Stimulated activated naive CD4-positive, alpha-beta T cell (primary cell): ENCODE measurements at regions not wholly inside any gene's neighbourhood (a gene's known extent, or its start where the extent isn't known, plus 50 kb on each side); places are given as distances from the start of the nearest gene placed in this dataset.
"Not testable (repeated sequence)": the region's sequence is repeated elsewhere in the genome, so short reads cannot be mapped to it uniquely, and the experiment has no call there.

Experiments used
- DNase-seq, 6 experiments: peaks; one replicate each; lab custom pipeline; 2025; lab: John Stamatoyannopoulos, UW

DNA sequence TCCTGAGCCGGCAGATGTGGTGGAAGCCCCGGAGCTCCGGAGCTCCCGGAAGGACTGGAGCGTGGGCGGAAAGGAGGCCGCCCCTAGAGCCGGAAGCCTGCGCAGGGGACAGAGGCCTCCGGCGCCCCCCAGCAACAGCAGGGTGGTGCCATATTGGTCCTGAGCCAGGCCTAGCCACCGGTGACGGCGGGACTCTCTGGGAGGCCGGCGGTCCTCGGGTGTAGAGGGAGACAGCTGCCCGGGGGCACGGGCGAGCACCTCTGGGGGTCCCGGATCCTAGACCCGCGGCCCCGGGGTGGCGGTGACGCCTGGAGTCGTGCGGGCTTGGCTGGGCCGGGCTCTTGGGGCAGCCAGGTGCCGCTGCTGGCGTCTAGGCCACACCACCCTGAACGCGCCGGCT is 1472.2 kb downstream of the FOXD4L5 start:
- not testable (repeated sequence) for DNase-seq

DNA sequence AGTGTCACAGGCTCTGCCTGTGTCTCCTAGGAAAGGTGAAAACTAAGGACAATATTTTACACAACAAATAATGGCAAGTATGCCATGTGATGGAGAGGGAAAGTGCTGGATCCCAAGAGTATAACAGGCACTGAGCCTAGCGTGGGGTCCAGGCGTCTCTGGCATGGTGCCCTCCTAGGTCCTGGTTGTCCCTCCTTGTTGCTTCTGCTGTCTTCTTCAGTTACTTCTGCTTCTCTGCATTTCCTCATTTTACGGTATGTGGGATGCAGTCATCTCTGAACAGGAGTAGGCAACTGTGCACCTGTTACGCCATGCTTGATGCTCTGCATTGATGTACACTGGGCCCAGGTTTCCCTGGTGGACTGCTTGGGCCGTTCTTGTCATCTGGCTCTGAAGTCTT is 1480.8 kb downstream of the FOXD4L5 start:
- DNase-seq: not testable (repeated sequence)

GRCh38 chr9:63794081-63794685 is 1490.8 kb downstream of the FOXD4L5 start:
- not testable (repeated sequence) for DNase-seq

GRCh38 chr9:63787454-63787853 is 1497.6 kb downstream of the FOXD4L5 start:
- DNase-seq: not testable (repeated sequence)

- not testable (repeated sequence) for DNase-seq
Observed at GRCh38 chr9:63785059-63785458, 1500.0 kb downstream of the FOXD4L5 start.

DNA sequence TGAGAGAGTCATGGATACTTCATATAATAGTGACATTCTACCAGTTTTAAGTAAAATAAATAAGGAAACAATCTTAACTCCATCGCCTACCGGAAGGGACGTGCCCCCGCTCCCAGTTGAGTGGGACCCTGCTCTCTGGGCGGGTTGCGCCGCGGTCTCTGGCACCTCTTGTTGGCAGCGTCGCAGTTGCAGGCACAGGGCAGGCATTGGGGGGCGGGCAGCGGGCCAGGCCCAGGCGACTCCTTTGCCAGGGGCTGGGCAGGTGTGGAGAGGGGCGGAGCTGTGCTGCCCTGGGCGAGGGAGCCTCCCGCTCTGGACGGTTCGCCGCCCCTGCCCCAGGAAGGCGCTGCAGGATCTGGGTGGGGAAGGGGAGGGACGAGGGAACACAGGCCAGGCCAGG is 1500.6 kb downstream of the FOXD4L5 start:
- DNase-seq: not testable (repeated sequence)

DNA sequence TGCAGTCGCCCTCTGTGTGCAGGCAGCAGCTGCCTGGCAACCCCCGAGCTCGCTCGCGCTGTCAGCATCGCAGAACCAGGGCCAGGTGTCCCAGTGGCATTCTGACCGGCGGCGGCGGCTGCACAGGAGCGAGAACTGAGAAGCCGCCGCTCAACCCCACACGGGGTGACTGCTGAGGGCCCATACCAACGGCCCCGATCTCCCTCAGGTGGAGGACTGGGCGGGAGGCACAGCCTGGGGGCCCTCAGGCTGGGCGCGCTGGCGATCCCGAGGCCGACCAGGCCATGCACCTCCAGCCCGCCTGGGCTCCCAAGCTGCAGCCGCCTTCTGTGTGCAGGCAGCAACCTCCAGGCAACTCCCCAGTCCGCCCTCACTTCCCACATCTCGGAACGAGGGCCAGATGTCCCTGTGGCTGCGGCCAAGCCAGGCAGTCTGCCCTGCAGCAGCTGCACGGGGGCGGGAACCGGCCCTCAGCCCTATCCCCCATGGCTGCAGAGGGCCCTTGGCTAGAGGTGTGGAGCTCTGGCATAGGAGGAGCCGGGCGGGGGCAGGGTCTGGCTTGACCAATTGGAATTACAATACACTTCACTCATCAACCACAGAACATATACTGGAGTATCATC is 1503.1 kb downstream of the FOXD4L5 start:
- DNase-seq: not testable (repeated sequence)

- not testable (repeated sequence) for DNase-seq
Observed at GRCh38 chr9:63781390-63781789, 1503.6 kb downstream of the FOXD4L5 start.

DNA sequence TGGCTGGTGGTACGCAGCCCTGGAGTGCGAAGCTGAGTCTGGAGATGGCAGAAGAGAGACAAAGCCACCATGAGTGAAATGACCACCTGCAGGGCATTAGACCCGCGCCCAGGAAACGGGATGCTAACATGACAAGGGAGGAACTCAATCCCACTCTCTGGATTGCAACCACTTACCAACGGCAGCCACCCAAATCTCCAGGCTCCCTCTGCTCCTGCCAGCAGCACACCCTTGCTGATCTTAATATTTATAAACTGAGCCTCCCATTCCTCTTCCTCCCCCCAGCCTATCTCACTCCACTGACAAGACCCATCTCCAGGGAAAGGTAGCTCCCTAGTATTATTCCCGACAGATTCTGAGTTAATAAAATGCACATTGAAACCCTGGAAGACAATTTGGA is 1508.8 kb downstream of the FOXD4L5 start:
- DNase-seq: not testable (repeated sequence)

DNA sequence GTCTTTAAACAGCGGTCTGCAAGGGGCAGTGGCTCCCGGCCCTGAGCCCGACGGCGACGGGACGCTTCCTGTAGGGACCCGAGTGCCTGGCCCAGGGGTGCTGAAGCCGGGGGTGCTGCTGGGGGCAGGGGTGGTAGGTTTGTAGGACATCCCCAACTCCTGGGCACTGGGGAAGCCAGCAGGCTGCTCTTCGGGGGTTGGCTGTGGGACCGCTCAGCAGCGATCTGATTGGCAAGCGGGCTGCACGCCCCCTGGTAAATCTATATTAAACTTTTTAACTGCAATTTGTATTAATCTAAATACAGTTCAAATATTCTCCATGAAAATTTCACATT is 1510.0 kb downstream of the FOXD4L5 start:
- DNase-seq: not testable (repeated sequence)

- DNase-seq: not testable (repeated sequence)
Observed at GRCh38 chr9:63774369-63775091, 1510.5 kb downstream of the FOXD4L5 start.

DNA sequence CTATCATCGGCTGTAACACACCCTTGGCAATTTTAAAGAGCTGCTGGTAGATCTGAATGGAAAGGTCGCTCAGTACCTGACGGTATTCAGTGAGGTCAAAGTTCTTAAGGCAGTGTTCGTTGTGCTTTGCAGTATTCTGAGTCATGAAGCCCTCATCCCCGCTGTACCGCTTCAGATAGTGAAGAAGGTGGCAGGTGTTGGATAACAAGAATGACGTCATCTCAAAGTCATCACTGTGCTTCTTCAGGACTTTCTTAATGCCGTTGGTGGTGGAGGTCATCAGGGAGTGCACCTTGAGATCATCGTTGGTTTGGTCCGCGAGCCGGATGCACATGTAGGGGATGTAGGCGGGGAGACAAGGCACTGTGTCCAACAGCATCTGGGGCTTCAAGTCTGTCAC is 1522.8 kb downstream of the FOXD4L5 start:
- not testable (repeated sequence) for DNase-seq

- DNase-seq: not testable (repeated sequence)
Observed at GRCh38 chr9:63729021-63729420, 1556.0 kb downstream of the FOXD4L5 start.

DNA sequence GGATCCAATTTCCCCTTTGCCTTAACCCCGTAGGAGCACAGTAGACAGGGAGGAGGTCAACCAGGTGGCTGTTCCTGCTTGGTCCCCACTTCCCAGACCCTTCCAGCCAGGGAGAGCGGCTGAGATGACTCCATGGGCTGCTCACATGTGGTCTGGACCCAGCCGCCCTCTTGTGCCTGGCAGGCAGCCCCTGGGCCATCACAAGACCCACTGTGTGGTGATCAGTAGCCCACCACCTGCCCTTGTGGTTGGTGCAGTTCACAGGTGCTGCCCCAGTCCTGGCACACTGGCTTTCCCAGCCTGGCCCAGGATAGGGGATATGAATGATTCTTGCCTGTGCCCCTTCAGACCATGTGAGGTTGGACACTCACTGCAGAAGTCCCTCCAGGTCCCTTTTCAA is 1556.7 kb downstream of the FOXD4L5 start:
- DNase-seq: no peak

DNA sequence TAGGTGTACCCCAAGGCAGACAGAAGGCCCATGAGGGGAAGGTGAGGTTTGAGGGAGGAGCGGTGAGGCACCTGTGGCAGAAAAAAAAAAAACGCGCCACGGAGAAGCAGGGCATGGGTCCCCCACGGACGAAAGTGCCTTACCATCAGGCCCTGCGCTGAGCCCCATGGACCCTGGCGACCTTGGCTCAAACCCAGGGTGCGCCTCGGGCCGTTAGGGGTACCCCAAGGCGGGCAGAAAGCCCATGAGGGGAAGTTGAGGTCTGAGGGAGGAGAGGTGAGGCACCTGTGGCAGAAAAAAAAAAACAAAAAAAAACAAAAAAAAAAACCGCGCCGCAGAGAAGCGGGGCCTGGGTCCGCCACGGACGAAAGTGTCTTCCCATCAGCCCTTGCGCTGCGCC is 1576.7 kb downstream of the FOXD4L5 start:
- DNase-seq: not testable (repeated sequence)

GRCh38 chr9:63704456-63704855 is 1580.6 kb downstream of the FOXD4L5 start:
- DNase-seq: not testable (repeated sequence)

- DNase-seq: peak in 3 of 6 experiments; percentile 1 to 28 (median 4)
Observed at GRCh38 chr9:63703670-63704069, 1581.3 kb downstream of the FOXD4L5 start.

GRCh38 chr9:63703138-63703665 is 1581.8 kb downstream of the FOXD4L5 start:
- not testable (repeated sequence) for DNase-seq
